IPS-18c (cell line): ENCODE measurements at regions not wholly inside any gene's neighbourhood (a gene's known extent, or its start where the extent isn't known, plus 50 kb on each side); places are given as distances from the start of the nearest gene placed in this dataset.
"Not testable (repeated sequence)": the region's sequence is repeated elsewhere in the genome, so short reads cannot be mapped to it uniquely, and the experiment has no call there.

Experiments
- H3K4me3 ChIP-seq: 2 replicates; pipeline ENCODE4 v1.7.0; 2013; ENCODE audit warnings: low read depth, mild to moderate bottlenecking, low read length, moderate library complexity; ENCODE audit not compliant: insufficient read depth
- H3K9me3 ChIP-seq: one replicate; pipeline ENCODE4 v1.6.1; 2013; ENCODE audit warnings: mild to moderate bottlenecking, low read length, moderate library complexity; ENCODE audit not compliant: control insufficient read depth, insufficient read depth

GRCh38 chr2:226087505-226088365, 688.2 kb downstream of the NYAP2 start:
- Histone ChIP-seq H3K9me3 (peaks cover 4% of the 10 kb centered on the region), H3K4me3 (no peak overlapping the region)

- Histone ChIP-seq H3K4me3 (no peak overlapping the region), H3K9me3 (peaks cover 4% of the 10 kb centered on the region)
These were observed 687.5 kb downstream of the NYAP2 start for GRCh38 chr2:226087051-226087450.

DNA sequence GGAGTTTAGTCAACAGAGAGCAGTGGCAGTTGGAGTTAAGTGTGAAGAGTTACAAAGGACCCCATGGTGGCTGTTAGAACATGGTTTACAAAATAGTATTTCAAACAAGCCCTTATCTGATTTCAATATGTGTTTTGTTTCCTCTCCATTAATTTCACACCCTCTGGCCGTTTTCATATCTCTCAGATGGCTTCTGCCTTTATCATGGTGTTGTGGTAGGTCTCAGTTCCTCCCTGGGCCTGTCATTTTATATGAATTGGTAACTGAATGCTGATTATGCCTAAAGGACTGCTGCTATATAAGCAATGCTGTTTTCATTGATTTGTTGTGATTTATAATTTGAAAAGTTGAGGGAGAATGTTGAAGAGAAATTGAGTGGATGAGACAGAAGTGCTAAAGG, 686.7 kb downstream of the NYAP2 start:
- no peak overlapping the region for H3K4me3 ChIP-seq
- peaks cover 4% of the 10 kb centered on the region for H3K9me3 ChIP-seq

DNA sequence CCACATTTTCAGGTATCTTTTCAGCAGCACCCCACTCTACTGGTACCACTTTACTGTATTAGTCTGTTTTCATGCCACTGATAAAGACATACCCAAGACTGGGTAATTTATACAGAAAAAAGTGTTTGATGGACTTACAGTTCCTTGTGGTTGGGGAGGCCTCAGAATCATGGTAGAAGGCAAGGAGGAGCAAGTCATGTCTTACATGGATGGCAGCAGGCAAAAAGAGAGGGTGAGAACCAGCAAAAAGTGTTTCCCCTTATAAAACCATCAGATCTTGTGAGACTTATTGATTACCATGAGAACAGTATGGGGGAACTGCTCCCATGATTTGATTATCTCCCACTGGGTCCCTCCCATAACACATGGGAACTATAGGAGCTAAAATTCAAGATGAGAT, 685.9 kb downstream of the NYAP2 start:
- H3K9me3 ChIP-seq, H3K4me3 ChIP-seq: not testable (repeated sequence)

GRCh38 chr2:226080334-226080733, 680.8 kb downstream of the NYAP2 start:
- no peak overlapping the region for H3K4me3 ChIP-seq
- peaks cover 4% of the 10 kb centered on the region for H3K9me3 ChIP-seq

DNA sequence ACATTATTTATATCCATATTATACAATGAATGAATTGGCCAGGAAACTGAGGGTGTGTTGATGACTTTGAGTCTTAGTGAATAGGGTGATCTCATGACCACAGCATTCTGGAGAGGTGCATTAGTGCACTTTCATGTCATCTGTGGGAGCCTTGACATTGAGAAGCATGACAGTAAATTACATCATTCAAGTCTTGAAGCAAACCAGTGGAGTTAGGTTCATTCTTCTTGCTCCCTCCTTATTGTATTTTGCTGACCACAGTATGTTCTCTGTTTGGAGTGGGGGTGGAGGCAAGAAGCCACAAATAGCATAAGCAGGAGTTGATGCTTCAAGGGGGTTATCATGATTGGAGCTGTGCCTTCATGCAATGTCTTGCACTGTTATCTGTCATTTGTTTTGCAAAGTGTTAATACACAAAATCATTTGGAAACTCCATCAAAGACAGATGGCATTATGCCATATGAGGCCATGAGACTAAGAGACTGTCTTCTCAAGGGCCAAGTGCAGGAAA, 680.2 kb downstream of the NYAP2 start:
- Histone ChIP-seq H3K9me3 (peaks cover under 1% of the 10 kb centered on the region), H3K4me3 (no peak overlapping the region)

DNA sequence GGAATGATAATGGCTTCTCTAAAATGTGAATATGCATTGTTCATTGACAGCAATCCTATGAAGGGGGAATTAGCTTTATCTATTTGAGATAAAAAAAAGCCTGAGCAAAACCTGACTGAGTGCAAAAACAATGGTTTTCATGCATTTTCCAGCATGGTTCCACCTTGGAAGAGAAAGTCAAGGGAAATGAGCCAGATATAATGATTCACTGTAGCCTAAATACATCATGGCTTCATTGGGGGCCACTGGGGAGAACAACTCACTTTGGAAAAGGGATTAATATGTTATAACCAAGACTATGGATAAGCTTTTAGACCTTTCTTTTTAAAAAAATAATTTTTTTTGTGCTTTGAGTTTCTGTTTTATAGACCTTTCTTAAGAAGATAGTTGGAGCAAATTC, 679.7 kb downstream of the NYAP2 start:
- no peak overlapping the region for H3K4me3 ChIP-seq
- H3K9me3 ChIP-seq, result no peaks in the 10 kb centered on the region

DNA sequence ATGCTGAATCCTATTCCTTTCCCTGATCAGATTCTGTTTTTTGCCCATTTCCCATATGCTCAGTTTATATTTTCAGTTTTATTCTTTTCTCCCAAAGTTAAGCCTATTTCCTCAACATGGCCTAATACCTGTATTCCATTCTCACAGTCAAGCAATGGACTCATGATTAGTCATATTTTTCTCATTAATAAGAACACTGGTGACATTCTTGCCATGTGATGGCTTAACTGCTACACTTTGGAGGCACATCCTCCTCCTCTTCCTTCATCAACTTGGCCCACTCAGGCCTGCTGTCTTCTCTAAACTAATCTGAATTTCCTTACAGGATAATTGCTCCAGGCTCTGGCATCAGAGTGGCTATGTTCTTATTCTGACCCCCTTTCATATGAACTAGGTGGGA, 679.2 kb downstream of the NYAP2 start:
- Histone ChIP-seq H3K9me3 (no peaks in the 10 kb centered on the region), H3K4me3 (no peak overlapping the region)

DNA sequence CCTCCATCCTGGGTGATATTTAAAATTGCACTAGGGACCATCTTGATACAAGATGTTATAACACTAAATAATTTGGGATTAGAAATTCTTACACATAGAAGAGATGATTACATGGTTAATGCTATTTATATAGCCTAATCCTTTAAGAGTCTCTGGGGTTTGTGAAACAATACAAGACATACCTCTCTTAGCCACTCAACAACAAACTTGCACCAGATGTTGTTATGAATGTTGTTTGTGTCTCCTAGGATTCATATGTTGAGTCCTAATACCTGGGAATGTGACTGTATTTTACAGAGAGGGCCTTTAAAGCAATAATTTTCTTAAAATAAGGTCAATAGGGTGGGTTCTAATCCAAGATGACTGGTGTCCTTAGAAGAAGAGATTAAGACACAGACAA, 678.3 kb downstream of the NYAP2 start:
- Histone ChIP-seq H3K4me3 (no peak overlapping the region), H3K9me3 (no peaks in the 10 kb centered on the region)

DNA sequence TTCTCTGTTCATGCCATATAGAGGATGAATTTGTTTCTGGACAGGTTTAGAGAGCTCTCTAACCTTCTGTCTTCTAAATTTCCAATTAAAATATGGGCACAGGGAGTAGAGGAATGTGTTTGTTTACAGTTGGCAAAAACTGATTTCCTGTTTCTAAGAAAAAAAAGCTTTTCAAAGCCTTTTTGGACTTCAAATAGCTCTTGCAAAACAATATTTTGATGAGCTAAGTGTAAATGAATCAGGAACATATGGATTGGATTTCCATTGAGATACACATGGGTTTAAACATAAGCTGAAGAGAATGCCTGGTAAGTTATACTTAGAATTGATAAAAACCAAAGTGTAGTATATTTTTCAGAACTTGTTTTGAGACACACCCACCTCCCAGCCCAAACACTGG, 677.5 kb downstream of the NYAP2 start:
- Histone ChIP-seq H3K9me3 (no peaks in the 10 kb centered on the region), H3K4me3 (no peak overlapping the region)

GRCh38 chr2:226076529-226076928, 677.0 kb downstream of the NYAP2 start:
- Histone ChIP-seq H3K9me3 (no peaks in the 10 kb centered on the region), H3K4me3 (no peak overlapping the region)

DNA sequence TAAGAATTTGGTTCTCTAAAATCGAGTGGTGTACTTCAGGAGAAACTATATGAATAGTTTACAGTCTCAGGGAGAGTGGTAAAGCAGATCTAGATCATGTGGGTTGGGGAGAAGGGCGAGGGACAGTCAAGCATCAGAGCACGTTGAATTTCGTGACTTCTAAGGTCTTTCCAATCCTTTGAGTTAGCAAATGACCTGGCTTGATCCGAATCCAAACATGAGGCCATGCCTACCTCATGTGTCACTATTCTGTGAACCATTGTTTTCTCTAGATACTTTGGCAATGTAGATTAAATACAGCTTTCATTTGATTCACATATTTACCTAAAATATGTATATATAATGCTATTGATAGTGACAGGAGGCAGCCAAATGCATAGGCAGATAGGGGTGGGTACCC, 674.9 kb downstream of the NYAP2 start:
- Histone ChIP-seq H3K4me3 (no peak overlapping the region), H3K9me3 (no peaks in the 10 kb centered on the region)

DNA sequence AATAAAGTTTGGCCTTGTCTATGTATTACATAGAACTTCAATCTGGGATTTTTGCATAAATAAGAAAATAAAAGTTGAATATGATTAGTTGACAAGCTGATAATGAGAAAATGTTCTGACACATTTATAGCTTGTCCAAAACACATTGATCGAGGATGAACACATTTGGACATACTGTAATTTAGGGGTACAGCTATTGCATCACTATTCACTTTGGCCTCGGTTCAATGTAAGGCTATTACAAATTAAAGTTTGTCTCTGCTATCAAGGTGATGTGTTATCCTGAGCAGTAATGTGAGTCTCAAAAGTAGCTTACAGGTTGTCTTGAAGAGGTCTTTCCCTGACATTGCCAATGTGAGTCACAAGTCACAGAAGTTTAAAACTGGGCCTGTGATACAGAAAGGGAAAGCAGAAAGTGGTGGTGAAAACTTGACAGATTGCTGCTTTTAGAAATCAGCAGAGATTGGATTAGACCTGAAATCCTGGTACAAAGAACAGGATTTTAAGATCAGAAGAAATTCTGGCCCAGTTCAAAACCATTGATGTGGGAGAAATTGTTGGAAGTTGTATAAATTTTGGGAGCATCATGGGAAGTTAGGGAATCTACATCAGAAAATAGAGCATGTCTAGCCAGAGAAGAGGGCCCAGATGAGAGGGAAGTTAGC, 674.1 kb downstream of the NYAP2 start:
- no peak overlapping the region for H3K4me3 ChIP-seq
- H3K9me3 ChIP-seq, result no peaks in the 10 kb centered on the region

DNA sequence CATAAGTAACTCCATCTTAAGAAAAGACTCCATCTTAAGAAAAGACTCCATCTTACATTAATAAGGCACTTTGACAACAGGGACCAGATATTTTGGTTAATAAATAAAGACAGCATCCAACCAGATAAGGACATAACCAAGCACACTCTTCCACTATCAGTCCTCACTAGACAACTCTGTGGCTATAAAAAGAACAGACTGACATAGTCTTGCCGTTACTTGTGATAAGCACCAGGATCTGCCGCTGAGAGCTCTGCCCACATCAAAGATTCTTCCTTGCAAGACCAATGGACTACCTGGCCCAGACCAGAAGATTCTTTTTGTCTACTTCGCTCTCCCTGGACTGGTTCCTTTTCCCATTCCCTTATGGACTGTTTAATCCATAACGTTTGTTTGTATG, 667.4 kb downstream of the NYAP2 start:
- Histone ChIP-seq H3K9me3 (no peaks in the 10 kb centered on the region), H3K4me3 (no peak overlapping the region)

DNA sequence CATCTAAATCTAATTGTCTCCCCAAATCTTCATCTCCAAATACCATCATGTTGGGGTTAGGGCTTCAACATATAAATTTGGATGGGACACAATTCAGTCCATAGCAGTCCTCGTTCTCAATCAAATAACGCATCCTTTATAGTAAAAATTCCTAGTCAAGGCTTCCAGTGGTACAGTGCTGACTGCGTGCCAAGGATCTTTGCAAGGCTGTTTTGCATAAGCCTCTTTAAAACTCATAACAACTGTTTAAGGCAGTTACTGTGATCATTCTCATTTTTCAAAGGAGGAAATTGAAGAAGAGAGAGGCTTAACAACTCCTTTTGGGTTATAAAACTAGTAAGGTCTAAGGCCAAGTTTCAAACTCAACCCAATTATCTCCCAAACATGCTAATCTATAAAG, 666.9 kb downstream of the NYAP2 start:
- Histone ChIP-seq H3K9me3 (no peaks in the 10 kb centered on the region), H3K4me3 (no peak overlapping the region)

DNA sequence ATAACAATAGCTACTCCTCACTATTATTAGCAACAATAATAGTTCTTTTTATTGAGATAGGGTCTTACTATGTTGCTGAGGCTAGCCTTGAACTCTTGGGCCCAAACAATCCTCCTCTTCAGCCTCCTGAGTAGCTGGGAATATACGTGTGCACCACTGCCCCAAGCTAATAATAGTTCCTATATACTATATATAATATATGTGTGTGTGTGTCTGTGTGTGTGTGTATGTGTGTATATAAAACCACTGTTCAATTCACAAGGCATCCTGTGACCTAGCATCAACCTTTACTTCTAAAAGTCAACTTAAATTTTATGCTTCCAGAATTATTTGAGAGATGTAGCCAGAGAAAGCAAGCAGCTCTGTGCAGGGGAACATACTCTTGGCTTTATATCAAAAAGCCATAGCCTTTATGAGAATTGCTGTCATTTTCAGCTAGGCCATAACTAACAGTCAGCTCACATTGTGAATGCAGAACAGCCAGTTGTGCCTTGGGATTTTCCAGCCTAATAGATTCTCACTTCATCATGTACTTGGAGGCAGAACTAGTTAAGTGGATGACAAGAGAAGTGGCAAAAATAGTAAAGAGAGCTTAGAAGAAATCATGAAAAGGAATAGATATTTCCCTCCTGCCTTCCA, 665.5 kb downstream of the NYAP2 start:
- Histone ChIP-seq H3K4me3 (no peak overlapping the region), H3K9me3 (no peaks in the 10 kb centered on the region)

DNA sequence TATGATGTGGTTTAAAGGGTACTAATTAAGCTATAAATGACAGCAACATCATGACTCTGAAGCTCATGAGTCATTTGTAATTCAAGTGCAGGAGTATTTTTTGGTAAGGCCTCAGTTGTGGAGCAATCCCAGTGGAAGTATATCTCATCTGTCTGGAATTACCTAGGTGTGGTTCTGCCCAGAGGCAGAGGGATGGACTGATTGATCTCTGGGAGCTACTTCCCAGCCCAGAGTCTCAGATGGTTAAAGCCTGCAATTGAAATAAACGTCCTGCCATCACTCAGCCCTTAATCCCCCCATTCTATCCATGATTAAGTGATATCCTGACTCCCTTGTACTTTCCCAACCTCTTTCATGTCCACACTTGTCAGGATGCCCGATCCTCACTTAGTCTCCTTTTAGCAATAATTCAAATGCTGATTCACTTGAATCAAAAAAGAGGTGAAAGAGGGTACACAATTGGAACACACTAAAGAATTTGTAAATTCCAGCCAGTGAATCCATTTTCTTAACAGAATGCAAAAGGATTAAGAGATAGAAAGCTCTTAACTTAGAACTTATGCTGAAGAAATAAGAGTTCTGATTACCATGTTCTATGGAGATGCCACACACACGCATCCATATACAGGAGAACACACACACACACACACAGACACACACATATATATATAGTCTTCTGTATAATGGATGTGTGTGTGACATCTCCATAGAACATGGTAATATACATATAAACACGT, 664.4 kb downstream of the NYAP2 start:
- Histone ChIP-seq H3K4me3 (no peak overlapping the region), H3K9me3 (no peaks in the 10 kb centered on the region)
